ENCODE measurements at regions not wholly inside any gene's neighbourhood (a gene's known extent, or its start where the extent isn't known, plus 50 kb on each side); places are given as distances from the start of the nearest gene placed in this dataset.

DNA sequence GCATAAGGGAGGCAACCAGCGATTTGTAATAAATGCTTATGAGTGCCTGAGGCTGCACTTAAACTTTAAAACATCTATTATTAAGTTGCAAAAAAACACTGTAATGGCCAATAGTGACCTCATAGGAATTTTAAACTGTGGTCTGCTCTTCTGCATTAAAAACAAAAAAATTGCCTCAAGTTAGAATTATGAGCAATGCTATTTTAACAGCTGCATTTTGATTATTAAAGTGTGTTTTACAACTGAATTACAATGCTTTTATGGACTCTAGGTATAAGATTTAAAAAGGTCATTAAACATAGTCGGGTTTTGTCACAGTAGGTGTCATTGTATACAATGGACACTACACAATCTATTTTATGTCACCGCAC lies 528.7 kb upstream of the FANCL start:
- TF ChIP-seq, protein P1, sequence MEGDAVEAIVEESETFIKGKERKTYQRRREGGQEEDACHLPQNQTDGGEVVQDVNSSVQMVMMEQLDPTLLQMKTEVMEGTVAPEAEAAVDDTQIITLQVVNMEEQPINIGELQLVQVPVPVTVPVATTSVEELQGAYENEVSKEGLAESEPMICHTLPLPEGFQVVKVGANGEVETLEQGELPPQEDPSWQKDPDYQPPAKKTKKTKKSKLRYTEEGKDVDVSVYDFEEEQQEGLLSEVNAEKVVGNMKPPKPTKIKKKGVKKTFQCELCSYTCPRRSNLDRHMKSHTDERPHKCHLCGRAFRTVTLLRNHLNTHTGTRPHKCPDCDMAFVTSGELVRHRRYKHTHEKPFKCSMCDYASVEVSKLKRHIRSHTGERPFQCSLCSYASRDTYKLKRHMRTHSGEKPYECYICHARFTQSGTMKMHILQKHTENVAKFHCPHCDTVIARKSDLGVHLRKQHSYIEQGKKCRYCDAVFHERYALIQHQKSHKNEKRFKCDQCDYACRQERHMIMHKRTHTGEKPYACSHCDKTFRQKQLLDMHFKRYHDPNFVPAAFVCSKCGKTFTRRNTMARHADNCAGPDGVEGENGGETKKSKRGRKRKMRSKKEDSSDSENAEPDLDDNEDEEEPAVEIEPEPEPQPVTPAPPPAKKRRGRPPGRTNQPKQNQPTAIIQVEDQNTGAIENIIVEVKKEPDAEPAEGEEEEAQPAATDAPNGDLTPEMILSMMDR (conservative IDR thresholded peaks at IDR 0.05): no peak
- TF ChIP-seq EZH2 (IDR thresholded peaks at IDR 0.05; ENCODE audit: low read depth): no peak

Data from PC-9 (cell line).